ENCODE measurements at regions not wholly inside any gene's neighbourhood (a gene's known extent, or its start where the extent isn't known, plus 50 kb on each side); places are given as distances from the start of the nearest gene placed in this dataset.

DNA sequence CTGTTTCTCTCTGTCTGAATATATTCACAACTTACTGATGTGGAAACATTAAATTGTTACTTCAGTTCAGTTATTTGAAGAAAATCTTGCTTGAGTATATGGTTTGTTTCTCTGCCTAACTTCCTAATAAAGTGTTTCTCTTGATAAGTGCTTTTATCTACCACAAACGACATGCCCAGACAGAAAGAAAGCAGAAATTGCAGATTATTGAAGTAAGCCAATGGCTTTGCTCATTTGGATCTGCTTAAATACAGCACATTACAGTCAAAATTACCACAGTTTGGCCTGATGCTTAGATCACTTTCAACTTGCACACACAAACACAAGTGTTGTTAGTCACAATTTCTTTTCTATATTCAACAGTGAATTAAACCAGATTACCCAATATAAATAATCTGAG, 68.0 kb downstream of the ATOH1 start:
- TF ChIP-seq, protein P1, sequence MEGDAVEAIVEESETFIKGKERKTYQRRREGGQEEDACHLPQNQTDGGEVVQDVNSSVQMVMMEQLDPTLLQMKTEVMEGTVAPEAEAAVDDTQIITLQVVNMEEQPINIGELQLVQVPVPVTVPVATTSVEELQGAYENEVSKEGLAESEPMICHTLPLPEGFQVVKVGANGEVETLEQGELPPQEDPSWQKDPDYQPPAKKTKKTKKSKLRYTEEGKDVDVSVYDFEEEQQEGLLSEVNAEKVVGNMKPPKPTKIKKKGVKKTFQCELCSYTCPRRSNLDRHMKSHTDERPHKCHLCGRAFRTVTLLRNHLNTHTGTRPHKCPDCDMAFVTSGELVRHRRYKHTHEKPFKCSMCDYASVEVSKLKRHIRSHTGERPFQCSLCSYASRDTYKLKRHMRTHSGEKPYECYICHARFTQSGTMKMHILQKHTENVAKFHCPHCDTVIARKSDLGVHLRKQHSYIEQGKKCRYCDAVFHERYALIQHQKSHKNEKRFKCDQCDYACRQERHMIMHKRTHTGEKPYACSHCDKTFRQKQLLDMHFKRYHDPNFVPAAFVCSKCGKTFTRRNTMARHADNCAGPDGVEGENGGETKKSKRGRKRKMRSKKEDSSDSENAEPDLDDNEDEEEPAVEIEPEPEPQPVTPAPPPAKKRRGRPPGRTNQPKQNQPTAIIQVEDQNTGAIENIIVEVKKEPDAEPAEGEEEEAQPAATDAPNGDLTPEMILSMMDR (conservative IDR thresholded peaks at IDR 0.05; ENCODE audit: low read length) = no peak
- TF ChIP-seq EZH2phosphoT487 (IDR thresholded peaks at IDR 0.05; ENCODE audit: borderline replicate concordance) = no peak

Data from Loucy (cell line).